GM21423 (cell line): ENCODE measurements at regions not wholly inside any gene's neighbourhood (a gene's known extent, or its start where the extent isn't known, plus 50 kb on each side); places are given as distances from the start of the nearest gene placed in this dataset.
"Not testable (repeated sequence)": the region's sequence is repeated elsewhere in the genome, so short reads cannot be mapped to it uniquely, and the experiment has no call there.

Source experiments
- ATAC-seq: cut with Tn5 transposase; IDR thresholded peaks from one replicate; pipeline ENCODE4 v1.9.1; 2021; ENCODE audit warnings: mild to moderate bottlenecking, moderate library complexity; ENCODE audit not compliant: unreplicated experiment

GRCh38 chr4:29704059-29704458 lies 1016.1 kb upstream of the PCDH7 start:
- ATAC-seq, result no peak

- no peak for ATAC-seq
Measured at GRCh38 chr4:29708473-29708872, 1011.7 kb upstream of the PCDH7 start.

GRCh38 chr4:29710519-29710918 lies 1009.6 kb upstream of the PCDH7 start:
- ATAC-seq, result no peak

GRCh38 chr4:29711226-29711625 lies 1008.9 kb upstream of the PCDH7 start:
- no peak for ATAC-seq

GRCh38 chr4:29717287-29718057 lies 1002.7 kb upstream of the PCDH7 start:
- no peak for ATAC-seq

- no peak for ATAC-seq
Measured at GRCh38 chr4:29718136-29718535, 1002.0 kb upstream of the PCDH7 start.

- no peak for ATAC-seq
Measured at GRCh38 chr4:29722253-29722652, 997.9 kb upstream of the PCDH7 start.

- ATAC-seq, result no peak
Measured at GRCh38 chr4:29726938-29727337, 993.2 kb upstream of the PCDH7 start.

- no peak for ATAC-seq
Measured at GRCh38 chr4:29734343-29735213, 985.6 kb upstream of the PCDH7 start.

GRCh38 chr4:29756966-29757365 lies 963.2 kb upstream of the PCDH7 start:
- ATAC-seq, result no peak

GRCh38 chr4:29762151-29762550 lies 958.0 kb upstream of the PCDH7 start:
- no peak for ATAC-seq

- no peak for ATAC-seq
Measured at GRCh38 chr4:29770627-29771026, 949.5 kb upstream of the PCDH7 start.

- not testable (repeated sequence) for ATAC-seq
Measured at GRCh38 chr4:29788123-29788522, 932.0 kb upstream of the PCDH7 start.

GRCh38 chr4:29805245-29805644 lies 914.9 kb upstream of the PCDH7 start:
- no peak for ATAC-seq

- ATAC-seq, result no peak
Measured at GRCh38 chr4:29805916-29806480, 914.2 kb upstream of the PCDH7 start.

- ATAC-seq, result no peak
Measured at GRCh38 chr4:29817961-29818360, 902.2 kb upstream of the PCDH7 start.

- ATAC-seq, result no peak
Measured at GRCh38 chr4:29829067-29829466, 891.1 kb upstream of the PCDH7 start.

GRCh38 chr4:29852537-29852936 lies 867.6 kb upstream of the PCDH7 start:
- no peak for ATAC-seq

GRCh38 chr4:29853833-29854232 lies 866.3 kb upstream of the PCDH7 start:
- no peak for ATAC-seq

GRCh38 chr4:29861307-29861706 lies 858.9 kb upstream of the PCDH7 start:
- no peak for ATAC-seq

- ATAC-seq, result no peak
Measured at GRCh38 chr4:29867412-29867811, 852.8 kb upstream of the PCDH7 start.

GRCh38 chr4:29900336-29900735 lies 819.8 kb upstream of the PCDH7 start:
- ATAC-seq, result no peak
